GM23248 (cell line): ENCODE measurements at regions not wholly inside any gene's neighbourhood (a gene's known extent, or its start where the extent isn't known, plus 50 kb on each side); places are given as distances from the start of the nearest gene placed in this dataset.

Source experiments
- EZH2 ChIP-seq: fragments of 200-600 bp; sonication (generic); IDR thresholded peaks from 2 replicates; pipeline ENCODE4 v1.6.1; 2018; ENCODE audit warnings: antibody characterized with exemption, mild to moderate bottlenecking; ENCODE audit not compliant: insufficient read depth, poor library complexity, severe bottlenecking
- EZH2phosphoT487 ChIP-seq: fragments of 200-600 bp; sonication (generic); IDR thresholded peaks from 2 replicates; pipeline ENCODE4 v1.6.1; 2018; ENCODE audit warnings: antibody characterized with exemption, moderate library complexity, mild to moderate bottlenecking, low read depth; ENCODE audit not compliant: insufficient read depth

DNA sequence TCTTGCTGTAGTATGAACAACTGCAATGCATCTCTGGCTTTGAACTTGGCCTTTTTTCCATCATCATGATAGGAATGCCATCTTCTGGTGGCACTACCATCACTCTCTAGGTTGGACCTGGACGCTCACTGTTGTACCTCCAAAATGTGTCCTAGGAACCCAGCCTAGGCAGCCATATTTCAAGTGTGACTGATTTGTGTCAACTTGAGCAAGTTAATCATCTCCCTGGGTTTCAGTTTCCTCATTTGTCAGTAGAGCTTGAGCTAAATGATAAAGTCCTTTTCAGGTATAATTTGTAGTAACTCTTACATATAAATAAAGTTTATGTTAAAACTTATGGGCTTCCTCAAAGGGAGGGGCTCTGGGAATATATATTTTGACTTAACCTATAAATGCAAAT, 241.7 kb upstream of the CEP162 start:
- TF ChIP-seq EZH2 = no peak
- no peak for TF ChIP-seq EZH2phosphoT487
